ENCODE measurements at regions not wholly inside any gene's neighbourhood (a gene's known extent, or its start where the extent isn't known, plus 50 kb on each side); places are given as distances from the start of the nearest gene placed in this dataset.

GRCh38 chr18:38664929-38665328 is 1099.3 kb upstream of the CELF4 start:
- no peaks in the 10 kb centered on the region for H3K9me3 ChIP-seq
- no peaks in the 10 kb centered on the region for H3K36me3 ChIP-seq
- H3K4me3 ChIP-seq, result no peak overlapping the region
- no peaks in the 10 kb centered on the region for H3K27me3 ChIP-seq
- TF ChIP-seq EP300 (IDR thresholded peaks at IDR 0.05) (no peak), POLR2AphosphoS5 (IDR thresholded peaks at IDR 0.05) (no peak), CTCF (IDR thresholded peaks at IDR 0.05) (no peak), POLR2A (IDR thresholded peaks at IDR 0.05) (no peak)
- intact Hi-C loops (cut with DNase I), result no loop called here
- no peak overlapping the region for H3K27ac ChIP-seq
- H3K4me1 ChIP-seq, result no peaks in the 10 kb centered on the region
- WGBS, 2 donors, result 67 to 79% methylated on average over 1 of the region's 1 CpG
- no peak for DNase-seq

- Histone ChIP-seq H3K4me1 (no peaks in the 10 kb centered on the region), H3K27ac (no peak overlapping the region), H3K36me3 (no peaks in the 10 kb centered on the region), H3K4me3 (no peak overlapping the region), H3K27me3 (no peaks in the 10 kb centered on the region), H3K9me3 (no peaks in the 10 kb centered on the region)
- no peak for DNase-seq
- no peak for TF ChIP-seq POLR2A (IDR thresholded peaks at IDR 0.05)
- TF ChIP-seq EP300 (IDR thresholded peaks at IDR 0.05), result no peak
- no peak for TF ChIP-seq POLR2AphosphoS5 (IDR thresholded peaks at IDR 0.05)
- TF ChIP-seq CTCF (IDR thresholded peaks at IDR 0.05), result no peak
- 19 to 33% methylated on average over 1 of the region's 1 CpG for WGBS, 2 donors
- intact Hi-C loops (cut with DNase I), result no loop called here
These were observed 1098.1 kb upstream of the CELF4 start for GRCh38 chr18:38663682-38664081.

- no peak for TF ChIP-seq EP300 (IDR thresholded peaks at IDR 0.05)
- no peak for TF ChIP-seq CTCF (IDR thresholded peaks at IDR 0.05)
- no peak for TF ChIP-seq POLR2AphosphoS5 (IDR thresholded peaks at IDR 0.05)
- no peak for TF ChIP-seq POLR2A (IDR thresholded peaks at IDR 0.05)
These were observed 1097.7 kb upstream of the CELF4 start for GRCh38 chr18:38663270-38663669.

GRCh38 chr18:38654946-38655345 is 1089.3 kb upstream of the CELF4 start:
- H3K4me1 ChIP-seq, result no peaks in the 10 kb centered on the region
- no peaks in the 10 kb centered on the region for H3K27me3 ChIP-seq
- no peak for TF ChIP-seq POLR2AphosphoS5 (IDR thresholded peaks at IDR 0.05)
- TF ChIP-seq EP300 (IDR thresholded peaks at IDR 0.05), result no peak
- no peak for TF ChIP-seq POLR2A (IDR thresholded peaks at IDR 0.05)
- TF ChIP-seq CTCF (IDR thresholded peaks at IDR 0.05), result no peak
- no peak for DNase-seq
- H3K36me3 ChIP-seq, result no peaks in the 10 kb centered on the region
- intact Hi-C loops (cut with DNase I), result no loop called here
- no peak overlapping the region for H3K4me3 ChIP-seq
- no peak overlapping the region for H3K27ac ChIP-seq
- WGBS, 2 donors, result 75 to 81% methylated on average over 8 of the region's 8 CpGs
- no peaks in the 10 kb centered on the region for H3K9me3 ChIP-seq

More at GRCh38 chr18:38663270-38663669, 1097.7 kb upstream of the CELF4 start:
- Histone ChIP-seq H3K9me3 (no peaks in the 10 kb centered on the region), H3K27me3 (no peaks in the 10 kb centered on the region), H3K27ac (no peak overlapping the region), H3K36me3 (no peaks in the 10 kb centered on the region), H3K4me1 (no peaks in the 10 kb centered on the region), H3K4me3 (no peak overlapping the region)
- no peak for DNase-seq
- intact Hi-C loops (cut with DNase I), result no loop called here

GRCh38 chr18:38651736-38652135 is 1086.1 kb upstream of the CELF4 start:
- Histone ChIP-seq H3K4me3 (no peak overlapping the region), H3K27ac (no peak overlapping the region), H3K4me1 (no peaks in the 10 kb centered on the region), H3K9me3 (no peaks in the 10 kb centered on the region), H3K27me3 (no peaks in the 10 kb centered on the region), H3K36me3 (no peaks in the 10 kb centered on the region)
- intact Hi-C loops (cut with DNase I), result no loop called here
- WGBS, 2 donors, result 92 to 93% methylated on average over 4 of the region's 4 CpGs
- no peak for DNase-seq
- TF ChIP-seq POLR2AphosphoS5 (IDR thresholded peaks at IDR 0.05) (no peak), EP300 (IDR thresholded peaks at IDR 0.05) (no peak), CTCF (IDR thresholded peaks at IDR 0.05) (no peak), POLR2A (IDR thresholded peaks at IDR 0.05) (no peak)

Data from sigmoid colon (tissue), 6 donors.